Stimulated activated CD8-positive, alpha-beta memory T cell treated with anti-CD3 and anti-CD28 coated beads, Interleukin-15, amount 100 ng/mL, for 48 hours (primary cell): ENCODE measurements at regions not wholly inside any gene's neighbourhood (a gene's known extent, or its start where the extent isn't known, plus 50 kb on each side); places are given as distances from the start of the nearest gene placed in this dataset.

Experiments used
- DNase-seq, 2 donors: peaks; one replicate each; pipeline ENCODE4 v3.0.0-alpha.2; 2020; ENCODE audit warnings: low read depth in 2 of 2

- DNase-seq = no peak
These were observed 105.1 kb downstream of the TRAPPC11 start for GRCh38 chr4:183763990-183764754.

GRCh38 chr4:183765251-183765911, 106.3 kb downstream of the TRAPPC11 start:
- no peak for DNase-seq

DNA sequence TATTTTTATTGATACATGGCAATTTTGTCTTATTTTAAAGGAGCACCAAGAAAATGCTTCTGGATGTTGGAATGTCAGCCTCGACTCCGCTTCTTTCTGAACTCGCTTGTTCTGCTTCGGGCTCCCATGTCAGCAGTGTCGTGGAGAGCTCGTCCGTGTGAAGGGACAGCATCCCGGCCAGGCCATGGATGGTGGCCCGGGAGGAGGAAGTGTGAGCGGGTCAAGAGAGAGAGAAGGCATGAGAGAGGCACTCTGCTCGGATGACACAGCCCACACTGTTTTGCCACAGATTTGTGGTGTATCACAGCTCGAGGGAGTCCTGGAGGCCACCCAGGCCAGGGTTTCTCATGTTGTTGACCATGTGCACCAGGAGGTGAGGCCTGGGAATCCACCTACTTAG, 107.0 kb downstream of the TRAPPC11 start:
- no peak for DNase-seq

DNA sequence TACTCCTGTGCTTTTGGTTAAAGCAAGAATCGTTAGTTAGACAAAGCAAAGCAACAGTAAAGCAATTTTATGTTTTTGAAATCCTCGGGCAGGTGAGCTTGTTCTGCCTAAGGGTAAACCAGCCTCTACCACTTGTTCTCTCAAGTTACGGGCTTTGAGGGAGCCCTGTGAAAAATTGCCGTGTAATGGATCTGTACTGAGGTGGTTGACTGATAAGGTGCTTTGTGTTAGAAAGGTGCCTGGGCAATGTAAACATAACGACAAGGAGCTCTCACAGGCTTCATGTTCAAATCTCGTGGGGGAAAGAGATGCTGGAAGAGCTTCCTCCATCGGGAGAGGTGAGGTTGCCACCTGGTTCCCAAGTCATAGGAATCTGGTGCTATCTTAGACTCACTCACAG, 111.8 kb downstream of the TRAPPC11 start:
- no peak for DNase-seq

GRCh38 chr4:183772361-183772760, 113.3 kb downstream of the TRAPPC11 start:
- DNase-seq = no peak

GRCh38 chr4:183773790-183774189, 114.7 kb downstream of the TRAPPC11 start:
- no peak for DNase-seq

DNA sequence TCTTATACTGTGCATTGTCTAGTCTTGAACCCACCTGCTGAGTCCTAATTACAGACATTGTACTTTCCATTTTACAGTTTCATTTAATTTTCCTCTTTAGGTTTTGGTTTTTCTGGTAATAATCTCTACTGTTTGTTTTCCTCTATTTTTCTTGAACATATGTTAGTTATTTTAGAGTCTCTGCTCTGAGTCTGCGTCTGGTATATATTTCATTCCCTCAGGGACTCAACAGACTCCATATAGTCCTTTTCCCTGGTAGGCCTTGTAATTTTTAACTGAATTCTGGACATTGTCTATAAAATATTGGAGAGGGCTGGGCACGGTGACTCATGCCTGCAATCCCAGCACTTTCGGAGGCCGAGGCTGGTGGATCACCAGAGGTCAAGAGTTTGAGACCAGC, 121.8 kb upstream of the STOX2 start:
- DNase-seq = no peak

GRCh38 chr4:183783991-183784553, 121.0 kb upstream of the STOX2 start:
- no peak for DNase-seq

DNA sequence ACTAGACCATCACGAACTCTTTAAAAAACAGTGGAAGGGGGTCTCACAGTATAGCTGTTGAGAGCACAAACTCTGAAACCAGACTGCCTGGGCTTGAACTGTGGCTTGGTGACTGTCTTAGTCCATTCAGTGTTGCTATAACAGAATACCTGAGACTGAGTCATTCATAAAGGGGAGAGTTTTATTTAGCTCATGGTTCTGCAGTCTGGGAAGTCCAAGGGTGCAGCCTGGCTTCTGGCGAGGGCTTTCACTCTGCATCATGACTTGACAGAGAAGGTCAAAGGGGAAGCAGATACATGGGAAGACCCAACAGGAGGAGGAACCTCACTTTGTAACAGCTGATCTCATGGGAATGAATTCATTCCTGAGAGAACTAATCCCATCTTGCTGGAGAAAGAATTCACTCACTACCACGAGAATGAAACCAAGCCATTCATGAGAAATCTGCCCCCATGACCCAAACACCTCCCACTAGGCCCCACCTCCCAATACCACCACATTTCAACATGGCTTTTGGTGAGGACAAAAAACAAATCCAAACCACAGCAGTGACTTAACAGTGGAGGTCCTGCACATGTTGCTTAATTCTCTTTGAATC, 116.7 kb upstream of the STOX2 start:
- no peak for DNase-seq

- DNase-seq = no peak
These were observed 115.5 kb upstream of the STOX2 start for GRCh38 chr4:183789657-183790056.

DNA sequence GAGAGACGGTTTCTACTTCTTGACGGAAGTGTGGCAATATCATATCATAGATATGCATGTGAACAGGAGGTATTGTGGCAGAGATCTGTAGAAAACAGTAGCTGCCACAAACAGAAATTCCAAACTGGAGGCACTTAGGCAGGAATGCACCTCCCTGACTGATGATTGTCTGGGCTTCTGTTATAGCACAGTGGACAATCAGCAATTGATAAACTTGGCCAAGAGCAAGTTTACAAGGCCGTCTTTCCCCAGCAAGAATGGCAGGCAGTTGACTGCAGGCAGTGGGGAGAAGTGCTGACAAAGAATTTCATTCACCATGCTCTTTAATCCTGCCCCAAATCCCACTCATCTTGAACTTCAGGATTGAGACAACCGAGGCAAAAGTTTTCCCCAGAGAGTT, 114.4 kb upstream of the STOX2 start:
- no peak for DNase-seq

DNA sequence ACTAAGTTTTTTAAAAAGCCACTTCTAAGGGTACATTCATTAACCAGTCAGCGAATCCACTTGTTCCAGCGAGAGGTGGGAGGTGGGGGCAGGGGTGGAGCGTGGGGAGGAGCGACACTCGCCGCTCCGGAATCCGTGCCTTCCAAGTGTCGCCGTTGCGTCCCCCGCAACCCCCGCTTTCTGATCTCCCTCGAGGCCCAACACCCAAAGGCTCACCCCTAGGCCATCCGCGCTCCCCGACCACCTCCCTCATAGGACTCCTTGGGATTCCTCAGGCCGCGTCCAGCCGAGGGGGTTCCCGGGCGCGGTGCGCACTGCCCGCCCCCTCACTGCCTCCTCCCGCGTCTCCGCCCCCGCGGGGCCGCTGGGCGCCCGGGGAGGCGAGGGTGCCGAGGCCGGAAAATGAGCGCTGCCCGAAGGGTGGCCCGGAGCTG, 108.1 kb upstream of the STOX2 start:
- DNase-seq = no peak

- DNase-seq = no peak
These were observed 107.4 kb upstream of the STOX2 start for GRCh38 chr4:183797445-183798300.

GRCh38 chr4:183798301-183799253, 106.5 kb upstream of the STOX2 start:
- no peak for DNase-seq

GRCh38 chr4:183801457-183802165, 103.5 kb upstream of the STOX2 start:
- no peak for DNase-seq

DNA sequence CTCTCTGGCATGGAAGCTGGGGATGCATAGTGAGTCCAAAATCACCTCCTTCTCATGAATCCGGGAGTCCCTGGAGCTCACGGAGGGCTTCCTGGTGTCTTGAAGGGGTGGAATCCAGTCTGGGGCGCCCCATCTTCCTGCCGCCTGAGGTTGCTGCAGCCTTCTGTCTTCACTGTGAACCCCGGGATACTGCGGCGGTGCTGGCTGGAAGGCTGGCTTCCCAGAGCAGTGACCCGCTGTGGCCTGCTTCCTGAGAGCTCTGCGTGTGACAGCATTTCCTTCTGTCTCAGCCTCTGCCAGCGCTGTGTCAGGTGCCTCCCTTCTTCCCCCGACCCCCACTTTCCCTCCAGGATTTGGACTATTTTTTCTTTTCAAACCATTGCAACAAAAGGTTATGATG, 98.8 kb upstream of the STOX2 start:
- DNase-seq = no peak

GRCh38 chr4:183807420-183808096, 97.5 kb upstream of the STOX2 start:
- DNase-seq = no peak

DNA sequence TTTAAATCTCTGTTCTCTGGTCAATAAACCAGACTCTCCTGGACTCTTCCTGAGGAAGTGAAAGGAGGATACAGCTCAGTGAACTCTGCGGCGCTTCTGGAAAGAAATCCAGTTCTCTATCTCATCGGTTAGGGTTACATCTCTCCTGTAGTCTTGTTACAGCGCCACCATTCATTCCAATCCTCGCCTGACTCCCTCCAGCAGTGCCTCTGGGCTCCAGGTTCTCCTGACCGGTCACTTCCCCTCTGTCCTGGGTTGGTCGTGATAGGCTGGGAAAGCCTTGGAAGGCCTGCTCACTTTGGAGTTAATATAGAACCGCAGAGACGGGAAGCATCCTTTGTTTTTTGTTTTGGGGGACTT, 97.0 kb upstream of the STOX2 start:
- DNase-seq = no peak

GRCh38 chr4:183812567-183812966, 92.5 kb upstream of the STOX2 start:
- DNase-seq = no peak
